DND-41 (cell line): ENCODE measurements at regions not wholly inside any gene's neighbourhood (a gene's known extent, or its start where the extent isn't known, plus 50 kb on each side); places are given as distances from the start of the nearest gene placed in this dataset.

Experiments used
- ATAC-seq: fragments of 200-7000 bp; cut with Tn5 transposase; 3 replicates; pipeline ENCODE4 v1.9.1; 2021; ENCODE audit warnings: low read depth; ENCODE audit not compliant: insufficient read depth
- DNase-seq: peaks from one replicate; pipeline ENCODE4 v3.0.0-alpha.2; 2020
- H2AFZ ChIP-seq: 2 replicates; pipeline ENCODE4 v1.6.0; 2012; ENCODE audit warnings: low read depth, low read length
- H3K27ac ChIP-seq: 2 replicates; pipeline ENCODE4 v1.5.1; 2012; ENCODE audit warnings: low read length, inconsistent platforms
- H3K27me3 ChIP-seq: fragments of 200-600 bp; sonication (generic); 2 replicates; pipeline ENCODE4 v1.6.0; 2012; ENCODE audit warnings: low read length, mild to moderate bottlenecking, inconsistent platforms; ENCODE audit not compliant: insufficient read depth, poor library complexity
- H3K36me3 ChIP-seq: 2 replicates; pipeline ENCODE4 v1.5.1; 2012; ENCODE audit warnings: low read length, inconsistent platforms; ENCODE audit not compliant: insufficient read depth
- H3K4me1 ChIP-seq: 2 replicates; pipeline ENCODE4 v1.5.1; 2012; ENCODE audit warnings: mild to moderate bottlenecking, low read length; ENCODE audit not compliant: insufficient read depth
- H3K4me2 ChIP-seq: 2 replicates; pipeline ENCODE4 v1.6.0; 2012; ENCODE audit warnings: mild to moderate bottlenecking, moderate library complexity, low read length, inconsistent platforms; ENCODE audit not compliant: insufficient read depth
- H3K4me3 ChIP-seq, 2 experiments: fragments of 200-600 bp in 1 of 2; shearing (Covaris generic) in 1 of 2; 2 replicates each; pipeline ENCODE4 v1.5.1; 2012 to 2016; ENCODE audit warnings: inconsistent platforms in 2 of 2, low read length in 2 of 2, mild to moderate bottlenecking in 2 of 2, low read depth in 1 of 2, moderate library complexity in 1 of 2
- H3K79me2 ChIP-seq: 2 replicates; pipeline ENCODE4 v1.6.0; 2012; ENCODE audit warnings: low read length, inconsistent platforms; ENCODE audit not compliant: insufficient read depth
- H3K9ac ChIP-seq: 2 replicates; pipeline ENCODE4 v1.6.0; 2012; ENCODE audit warnings: low read depth, mild to moderate bottlenecking, inconsistent platforms, low read length, moderate library complexity
- H3K9me3 ChIP-seq: 2 replicates; pipeline ENCODE4 v1.5.1; 2012; ENCODE audit warnings: low read length, moderate library complexity, mild to moderate bottlenecking, inconsistent platforms; ENCODE audit not compliant: insufficient read depth, severe bottlenecking
- H4K20me1 ChIP-seq: 2 replicates; pipeline ENCODE4 v1.6.0; 2012; ENCODE audit warnings: low read length; ENCODE audit not compliant: insufficient read depth
- CTCF ChIP-seq: IDR thresholded peaks from 2 replicates; pipeline ENCODE4 v1.5.1; 2012; ENCODE audit warnings: borderline replicate concordance, low read length, moderate library complexity, mild to moderate bottlenecking; ENCODE audit not compliant: poor library complexity, severe bottlenecking; ENCODE audit errors: extremely low read depth
- EZH2 ChIP-seq: IDR thresholded peaks from 3 replicates; pipeline ENCODE4 v1.6.1; 2012; ENCODE audit warnings: borderline replicate concordance, low read depth, mild to moderate bottlenecking, moderate library complexity, low read length, inconsistent platforms; ENCODE audit not compliant: severe bottlenecking

GRCh38 chr15:53834214-53834613 lies 74.8 kb upstream of the WDR72 start:
- Histone ChIP-seq H3K9me3 (no peaks in the 10 kb centered on the region), H3K4me2 (no peak overlapping the region), H2AFZ (no peak overlapping the region), H3K27me3 (peaks cover 2% of the 10 kb centered on the region), H3K4me1 (no peaks in the 10 kb centered on the region), H4K20me1 (no peaks in the 10 kb centered on the region), H3K36me3 (no peaks in the 10 kb centered on the region), H3K4me3 (no peak overlapping the region), H3K79me2 (no peaks in the 10 kb centered on the region), H3K27ac (no peak overlapping the region), H3K9ac (no peak overlapping the region)
- DNase-seq, result no peak
- TF ChIP-seq CTCF (no peak), EZH2 (no peak)
- ATAC-seq, result no peak

GRCh38 chr15:53833134-53833624 lies 73.7 kb upstream of the WDR72 start:
- H3K36me3 ChIP-seq, result no peaks in the 10 kb centered on the region
- no peak for DNase-seq
- H3K4me3 ChIP-seq, result no peak overlapping the region
- H4K20me1 ChIP-seq, result no peaks in the 10 kb centered on the region
- H3K4me2 ChIP-seq, result no peak overlapping the region
- no peak for ATAC-seq
- H3K4me1 ChIP-seq, result no peaks in the 10 kb centered on the region
- H3K27me3 ChIP-seq, result peaks cover 2% of the 10 kb centered on the region
- TF ChIP-seq CTCF (no peak), EZH2 (no peak)
- no peaks in the 10 kb centered on the region for H3K9me3 ChIP-seq
- no peaks in the 10 kb centered on the region for H3K79me2 ChIP-seq
- H2AFZ ChIP-seq, result no peak overlapping the region
- no peak overlapping the region for H3K9ac ChIP-seq
- H3K27ac ChIP-seq, result no peak overlapping the region

- Histone ChIP-seq H3K9me3 (no peaks in the 10 kb centered on the region), H2AFZ (no peak overlapping the region), H3K4me3 (no peak overlapping the region), H3K4me2 (no peak overlapping the region), H3K36me3 (no peaks in the 10 kb centered on the region), H3K27ac (no peak overlapping the region), H3K27me3 (peaks cover 2% of the 10 kb centered on the region), H3K79me2 (no peaks in the 10 kb centered on the region), H3K4me1 (no peaks in the 10 kb centered on the region), H3K9ac (no peak overlapping the region), H4K20me1 (no peaks in the 10 kb centered on the region)
- ATAC-seq (no peak), DNase-seq (no peak)
- TF ChIP-seq CTCF (no peak), EZH2 (no peak)
These were observed 72.7 kb upstream of the WDR72 start for GRCh38 chr15:53831907-53832770.
